TTC549 (cell line): ENCODE measurements at regions not wholly inside any gene's neighbourhood (a gene's known extent, or its start where the extent isn't known, plus 50 kb on each side); places are given as distances from the start of the nearest gene placed in this dataset.

Source experiments
- FAIRE-seq: peaks from 2 replicates; lab custom pipeline; 2012; peaks lifted over from hg19 to GRCh38; lab: Jason Lieb, UNC

DNA sequence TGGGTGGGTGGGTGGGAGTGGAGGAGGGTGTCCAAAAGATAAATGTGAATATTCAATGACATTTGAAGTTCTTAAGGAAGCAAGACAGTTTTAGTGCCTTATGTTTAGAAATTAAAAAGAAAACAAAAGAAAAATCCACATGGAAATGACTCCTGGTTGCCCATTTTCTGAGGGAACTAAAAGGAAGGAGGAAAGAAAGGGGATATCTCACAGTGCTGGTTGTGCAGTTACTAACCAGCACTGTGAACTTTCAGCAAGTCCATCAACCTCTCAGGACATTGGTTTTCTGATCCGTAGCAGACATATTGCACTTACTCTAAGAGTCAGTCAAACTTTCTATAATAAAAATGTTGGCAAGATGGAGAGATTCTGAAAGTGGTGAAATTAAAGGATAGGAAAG, 431.0 kb upstream of the CLINT1 start:
- no peak for FAIRE-seq

- no peak for FAIRE-seq
These were observed 429.3 kb upstream of the CLINT1 start for GRCh38 chr5:158288272-158288657.

DNA sequence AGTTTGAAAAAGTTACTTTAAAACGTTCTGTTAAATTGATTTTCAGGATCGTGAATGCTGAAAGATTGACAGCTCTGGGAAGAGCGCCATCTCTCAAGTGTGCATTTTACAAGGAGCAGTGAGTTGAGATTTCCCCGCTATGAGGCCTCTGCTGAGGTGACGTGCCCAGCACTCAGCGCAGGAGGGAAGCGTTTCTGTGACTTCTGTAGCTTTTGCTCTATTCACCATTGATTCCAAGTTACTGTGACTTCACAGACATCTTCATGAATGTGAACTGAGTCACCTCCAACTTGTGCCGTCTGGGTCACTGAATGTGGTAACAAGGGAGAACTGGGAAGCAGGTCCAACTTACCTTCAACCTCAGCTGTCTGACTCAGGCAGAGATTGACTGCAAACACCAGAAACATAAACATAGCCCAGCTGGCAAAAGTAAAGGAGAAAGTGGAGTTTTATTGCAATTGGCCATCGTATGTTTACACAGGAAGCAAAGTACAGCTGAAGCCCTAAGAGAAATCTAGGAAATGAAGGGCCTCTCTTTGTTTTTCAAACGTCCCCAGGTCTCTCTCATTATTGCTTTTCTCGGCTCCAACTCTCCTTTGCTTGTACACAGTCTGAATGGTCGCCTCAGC, 428.8 kb upstream of the CLINT1 start:
- FAIRE-seq = no peak

DNA sequence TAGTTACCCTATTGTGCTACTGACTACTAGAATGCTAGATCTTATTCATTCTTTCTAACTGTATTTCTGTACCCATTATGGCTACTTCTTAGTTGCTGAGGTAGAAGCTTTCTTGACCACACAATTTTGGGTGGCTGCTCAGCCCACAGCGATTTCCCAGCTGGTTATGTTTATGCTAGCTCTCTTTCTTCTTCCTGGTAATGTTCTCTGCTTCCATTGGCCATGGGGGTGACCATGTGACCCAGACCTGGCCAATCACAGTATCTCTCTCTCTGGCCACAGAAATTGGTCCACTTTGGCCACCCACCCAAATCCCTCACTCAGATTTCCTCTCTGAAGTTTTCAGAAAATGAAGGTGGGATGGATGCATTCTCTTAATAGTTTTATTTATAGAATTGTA, 427.9 kb upstream of the CLINT1 start:
- no peak for FAIRE-seq

GRCh38 chr5:158285698-158286097, 426.8 kb upstream of the CLINT1 start:
- FAIRE-seq = no peak

- no peak for FAIRE-seq
These were observed 425.3 kb upstream of the CLINT1 start for GRCh38 chr5:158284242-158284641.

GRCh38 chr5:158283397-158283796, 424.5 kb upstream of the CLINT1 start:
- no peak for FAIRE-seq

DNA sequence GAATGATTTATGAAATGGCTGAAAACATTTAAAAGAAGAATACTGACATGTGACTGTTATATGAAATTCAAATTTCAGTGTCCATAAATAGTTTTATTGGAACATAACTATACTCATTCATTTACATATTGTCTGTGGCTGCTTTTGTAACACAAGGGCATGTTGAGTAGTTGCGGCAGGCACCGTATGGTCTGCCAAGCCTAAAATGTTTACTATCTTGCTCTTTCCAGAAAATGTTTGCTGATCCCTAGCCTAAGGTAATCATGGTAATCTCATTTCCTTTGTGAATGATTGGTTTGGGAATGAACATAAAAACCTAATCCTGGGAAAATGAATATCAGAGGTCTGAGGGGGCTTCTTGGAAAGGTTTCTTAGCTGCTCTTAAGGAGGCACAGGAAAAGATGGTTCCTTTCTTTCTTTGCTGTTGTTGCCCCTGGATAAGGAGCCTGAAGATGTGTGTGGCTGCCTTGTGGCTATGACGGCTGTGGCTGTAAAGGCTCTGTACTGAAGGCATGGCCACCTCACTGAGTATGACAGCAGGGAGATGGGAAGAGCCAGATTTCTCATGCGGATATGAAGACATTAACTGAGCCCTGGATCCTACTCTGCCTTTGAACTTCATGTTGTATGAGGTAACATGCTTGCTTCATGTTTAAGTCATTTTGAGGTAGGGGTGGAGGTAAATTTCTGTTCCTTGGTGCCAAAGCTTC, 419.4 kb upstream of the CLINT1 start:
- FAIRE-seq = no peak

GRCh38 chr5:158277276-158277675, 418.3 kb upstream of the CLINT1 start:
- no peak for FAIRE-seq

- no peak for FAIRE-seq
These were observed 417.7 kb upstream of the CLINT1 start for GRCh38 chr5:158276692-158277091.

- no peak for FAIRE-seq
These were observed 416.6 kb upstream of the CLINT1 start for GRCh38 chr5:158275511-158275910.

- FAIRE-seq = no peak
These were observed 414.1 kb upstream of the CLINT1 start for GRCh38 chr5:158273035-158273434.

DNA sequence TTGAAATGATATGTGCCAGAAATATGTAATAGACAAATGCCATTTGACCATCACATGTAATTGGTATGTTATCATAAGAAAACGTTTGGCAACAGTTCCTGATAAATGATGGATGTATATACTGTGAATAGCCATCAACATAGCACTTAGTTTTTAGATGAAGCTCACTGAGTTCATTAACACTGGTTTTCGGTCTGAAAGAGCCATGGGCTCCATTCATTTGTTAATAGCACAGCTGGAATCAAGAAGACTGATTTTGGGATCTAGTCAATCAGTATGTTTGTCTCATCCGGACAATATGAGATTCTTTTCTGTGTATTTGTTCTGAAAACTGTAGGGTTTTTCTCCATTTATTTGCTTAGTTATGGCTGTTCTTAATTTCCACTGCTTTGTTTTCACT, 413.5 kb upstream of the CLINT1 start:
- no peak for FAIRE-seq

DNA sequence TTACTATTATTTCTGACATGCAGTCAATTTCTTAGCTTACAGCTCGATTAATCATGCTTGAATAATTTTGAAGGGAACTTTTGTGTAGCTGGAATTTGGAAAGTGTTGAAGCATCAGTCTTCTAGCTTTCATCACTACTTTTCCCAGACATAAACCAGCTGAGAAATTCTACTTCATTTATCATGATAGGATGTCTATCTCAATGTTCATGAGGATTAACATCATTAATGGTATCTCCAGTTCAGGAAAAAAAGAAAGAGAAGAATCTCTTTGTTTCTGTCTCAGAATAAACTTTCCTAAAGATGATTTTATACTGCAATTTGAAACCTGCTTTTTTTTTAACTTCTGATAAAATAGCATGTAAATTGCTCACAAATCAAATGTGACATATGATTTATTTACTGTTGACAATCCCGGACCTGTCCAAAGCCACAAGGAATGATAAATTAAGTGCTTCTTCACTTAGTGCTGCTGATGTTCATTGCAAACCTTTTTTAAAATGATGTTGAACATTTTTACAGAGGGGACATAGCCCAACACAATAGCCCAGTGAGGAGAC, 412.1 kb upstream of the CLINT1 start:
- no peak for FAIRE-seq

GRCh38 chr5:158268286-158268685, 409.3 kb upstream of the CLINT1 start:
- no peak for FAIRE-seq

DNA sequence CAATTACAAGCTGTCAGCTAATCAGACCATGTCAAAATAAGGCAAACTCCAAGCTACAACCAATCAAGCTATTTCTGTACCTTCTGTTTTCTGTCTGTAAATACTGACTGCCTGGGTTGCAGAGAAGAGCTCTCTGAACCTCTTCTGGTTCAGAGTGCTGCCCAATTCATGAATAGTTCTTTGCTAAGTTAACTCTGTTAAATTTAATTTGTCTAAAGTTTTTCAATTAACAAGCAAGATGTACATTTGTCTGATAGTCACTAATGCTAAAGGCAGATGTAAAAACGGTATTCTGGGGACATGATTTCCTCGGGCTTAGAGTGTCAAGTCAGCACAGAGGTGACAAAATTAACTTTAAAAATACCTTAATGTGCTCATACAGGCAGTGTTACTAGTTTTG, 408.3 kb upstream of the CLINT1 start:
- FAIRE-seq = no peak

DNA sequence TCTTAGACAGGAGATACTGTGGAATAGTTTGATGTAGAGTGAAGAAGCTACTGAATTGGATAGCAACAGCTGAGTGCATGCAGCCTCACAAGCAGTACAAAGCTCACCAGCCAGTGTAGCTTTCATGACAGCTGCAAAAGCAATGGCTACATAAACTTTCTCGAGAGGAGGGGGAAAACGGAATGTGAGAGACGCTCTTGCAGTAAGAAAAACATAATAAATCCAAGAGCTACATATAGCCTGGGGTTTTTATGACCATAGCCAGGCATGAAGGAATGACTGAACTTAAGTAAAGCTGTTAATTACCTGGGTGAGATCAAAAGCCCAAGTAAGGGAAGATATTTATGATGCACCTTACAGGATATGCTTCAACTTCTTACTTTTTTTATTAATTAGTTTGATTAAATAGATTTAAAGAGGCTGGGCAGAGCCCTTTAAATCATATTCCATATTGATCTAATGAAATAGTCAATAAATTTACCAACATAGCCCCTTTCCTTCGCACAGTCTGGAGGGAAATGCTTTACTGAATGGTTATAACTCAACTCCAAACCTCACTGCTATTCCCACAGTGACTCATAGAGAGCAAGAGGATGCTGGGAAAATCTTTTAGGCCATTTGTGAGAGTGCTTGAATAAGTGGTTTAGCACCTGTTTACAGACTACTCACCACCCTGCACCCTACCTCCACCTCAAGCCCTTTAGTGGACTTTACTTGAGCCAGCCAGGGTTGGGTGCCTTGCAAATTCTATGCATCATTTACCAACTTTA, 407.2 kb upstream of the CLINT1 start:
- no peak for FAIRE-seq

DNA sequence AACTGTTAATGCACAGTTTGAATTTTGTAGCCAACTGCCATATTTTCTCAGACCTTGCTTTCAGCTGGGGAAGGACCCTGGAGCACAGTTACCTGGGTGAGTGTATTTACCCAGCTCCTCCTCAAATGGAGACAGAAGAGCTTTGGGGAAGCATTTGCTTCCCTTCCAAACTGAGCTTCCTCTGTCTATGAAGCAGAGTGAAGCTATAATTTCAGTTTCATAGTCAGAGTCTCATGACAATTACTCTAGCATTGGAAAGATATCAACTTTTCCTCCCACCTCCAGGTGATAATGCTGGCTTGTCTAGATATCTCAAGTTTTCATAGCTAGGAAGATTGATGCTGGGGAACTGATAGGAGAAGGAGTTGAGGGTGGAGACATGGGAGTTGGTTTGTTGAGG, 406.4 kb upstream of the CLINT1 start:
- FAIRE-seq = no peak

GRCh38 chr5:158264264-158264663, 405.3 kb upstream of the CLINT1 start:
- no peak for FAIRE-seq

DNA sequence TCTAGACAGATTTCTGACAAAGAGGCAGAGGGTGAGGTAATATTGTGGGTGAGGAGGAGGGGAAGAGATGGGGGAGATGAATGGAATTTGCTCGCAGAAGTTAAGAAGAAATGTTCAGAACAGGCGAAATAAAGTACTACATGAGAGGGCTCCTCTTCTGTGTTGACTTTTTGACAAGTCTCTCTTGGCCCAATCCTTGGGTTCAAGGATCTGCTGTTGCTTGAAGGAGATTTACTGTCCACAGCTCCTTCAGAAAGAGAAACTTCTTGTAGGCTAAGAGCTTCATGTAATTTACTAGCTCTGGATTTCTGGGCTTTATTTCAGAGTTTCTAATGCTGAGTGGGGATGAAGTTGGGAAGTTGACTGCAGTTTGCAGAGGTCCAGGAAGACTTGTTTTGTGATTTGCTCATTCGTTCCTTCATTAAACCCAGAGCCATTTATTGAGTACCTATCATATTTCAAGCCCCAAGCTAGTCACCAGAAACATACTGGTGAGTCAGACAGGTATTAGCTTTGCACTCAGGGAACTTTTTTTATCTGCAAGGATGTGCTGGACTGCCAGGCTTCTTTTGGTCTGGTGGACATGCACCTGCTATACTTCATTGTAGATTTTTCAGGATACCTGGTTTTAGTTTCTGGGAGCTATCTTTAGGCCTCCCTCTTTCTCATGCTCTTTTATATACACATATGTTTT, 402.9 kb upstream of the CLINT1 start:
- no peak for FAIRE-seq

- FAIRE-seq = no peak
These were observed 397.2 kb upstream of the CLINT1 start for GRCh38 chr5:158256096-158256495.

- FAIRE-seq = no peak
These were observed 396.7 kb upstream of the CLINT1 start for GRCh38 chr5:158255609-158256008.

DNA sequence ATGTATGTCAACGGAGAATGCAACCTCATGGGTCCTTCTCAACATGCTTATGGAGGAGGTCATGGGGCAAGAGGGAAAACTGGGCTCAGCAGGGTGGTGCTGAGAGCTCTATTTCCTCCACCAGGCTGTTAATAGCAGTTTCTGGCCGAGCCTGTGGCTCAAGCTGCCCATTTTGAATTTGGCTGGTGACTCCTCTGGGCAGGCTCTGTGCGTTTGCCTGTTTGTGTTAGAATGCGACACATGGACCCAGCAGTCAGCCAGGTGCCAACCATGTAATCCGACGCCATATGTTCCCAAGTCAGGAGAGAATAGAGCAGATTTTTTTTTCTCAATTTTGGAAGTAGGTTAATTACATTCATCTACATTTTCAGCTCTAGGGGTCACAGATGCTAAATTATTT, 387.7 kb upstream of the CLINT1 start:
- no peak for FAIRE-seq
